ENCODE measurements at regions not wholly inside any gene's neighbourhood (a gene's known extent, or its start where the extent isn't known, plus 50 kb on each side); places are given as distances from the start of the nearest gene placed in this dataset.
"Not testable (repeated sequence)": the region's sequence is repeated elsewhere in the genome, so short reads cannot be mapped to it uniquely, and the experiment has no call there.

- TF ChIP-seq, protein P1, sequence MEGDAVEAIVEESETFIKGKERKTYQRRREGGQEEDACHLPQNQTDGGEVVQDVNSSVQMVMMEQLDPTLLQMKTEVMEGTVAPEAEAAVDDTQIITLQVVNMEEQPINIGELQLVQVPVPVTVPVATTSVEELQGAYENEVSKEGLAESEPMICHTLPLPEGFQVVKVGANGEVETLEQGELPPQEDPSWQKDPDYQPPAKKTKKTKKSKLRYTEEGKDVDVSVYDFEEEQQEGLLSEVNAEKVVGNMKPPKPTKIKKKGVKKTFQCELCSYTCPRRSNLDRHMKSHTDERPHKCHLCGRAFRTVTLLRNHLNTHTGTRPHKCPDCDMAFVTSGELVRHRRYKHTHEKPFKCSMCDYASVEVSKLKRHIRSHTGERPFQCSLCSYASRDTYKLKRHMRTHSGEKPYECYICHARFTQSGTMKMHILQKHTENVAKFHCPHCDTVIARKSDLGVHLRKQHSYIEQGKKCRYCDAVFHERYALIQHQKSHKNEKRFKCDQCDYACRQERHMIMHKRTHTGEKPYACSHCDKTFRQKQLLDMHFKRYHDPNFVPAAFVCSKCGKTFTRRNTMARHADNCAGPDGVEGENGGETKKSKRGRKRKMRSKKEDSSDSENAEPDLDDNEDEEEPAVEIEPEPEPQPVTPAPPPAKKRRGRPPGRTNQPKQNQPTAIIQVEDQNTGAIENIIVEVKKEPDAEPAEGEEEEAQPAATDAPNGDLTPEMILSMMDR (IDR thresholded peaks at IDR 0.05) = no peak
- Histone ChIP-seq H3K27me3 (no peaks in the 10 kb centered on the region), H3K4me3 (no peak overlapping the region), H3K79me2 (ENCODE audit: low read depth) (no peaks in the 10 kb centered on the region), H3F3A (ENCODE audit: low read depth) (no peaks in the 10 kb centered on the region), H3K9ac (no peak overlapping the region), H4K20me1 (ENCODE audit: low read depth) (no peaks in the 10 kb centered on the region), H3K4me2 (no peak overlapping the region), H3K4me1 (no peaks in the 10 kb centered on the region), H2AFZ (replicated peaks) (no peak overlapping the region), H3K36me3 (no peaks in the 10 kb centered on the region), H3K27ac (no peak overlapping the region), H3K9me3 (ENCODE audit: low read depth) (no peaks in the 10 kb centered on the region)
- no peak overlapping the region for H3K27ac Mint-ChIP-seq
- H3K4me3 Mint-ChIP-seq = no peak overlapping the region
- no peak for DNase-seq (ENCODE audit: low spot score)
- H3K4me1 Mint-ChIP-seq = no peaks in the 10 kb centered on the region
- H3K36me3 Mint-ChIP-seq = no peaks in the 10 kb centered on the region
- no peaks in the 10 kb centered on the region for H3K9me3 Mint-ChIP-seq
- no peaks in the 10 kb centered on the region for H3K27me3 Mint-ChIP-seq (ENCODE audit: insufficient read depth, low read depth)
These were observed 534.3 kb upstream of the RORB start for GRCh38 chr9:73962792-73963191.

- H3K4me1 Mint-ChIP-seq = no peaks in the 10 kb centered on the region
- no peak overlapping the region for H3K4me3 Mint-ChIP-seq
- Histone ChIP-seq H3K27ac (no peak overlapping the region), H3K4me1 (no peaks in the 10 kb centered on the region), H4K20me1 (ENCODE audit: low read depth) (no peaks in the 10 kb centered on the region), H3K9ac (no peak overlapping the region), H3K4me3 (no peak overlapping the region), H3K79me2 (ENCODE audit: low read depth) (no peaks in the 10 kb centered on the region), H3K27me3 (no peaks in the 10 kb centered on the region), H3F3A (ENCODE audit: low read depth) (no peaks in the 10 kb centered on the region), H2AFZ (replicated peaks) (no peak overlapping the region), H3K36me3 (no peaks in the 10 kb centered on the region), H3K9me3 (ENCODE audit: low read depth) (no peaks in the 10 kb centered on the region), H3K4me2 (no peak overlapping the region)
- no peaks in the 10 kb centered on the region for H3K36me3 Mint-ChIP-seq
- TF ChIP-seq EZH2phosphoT487 (IDR thresholded peaks at IDR 0.05) (no peak), EZH2 (IDR thresholded peaks at IDR 0.05) (no peak)
- TF ChIP-seq, protein P1 (IDR thresholded peaks at IDR 0.05) = no peak
- peaks cover 7% of the 10 kb centered on the region for H3K9me3 Mint-ChIP-seq
- no peak overlapping the region for H3K27ac Mint-ChIP-seq
- peaks cover 2% of the 10 kb centered on the region for H3K27me3 Mint-ChIP-seq (ENCODE audit: insufficient read depth, low read depth)
- DNase-seq (ENCODE audit: low spot score) = no peak
These were observed 527.2 kb upstream of the RORB start for GRCh38 chr9:73969936-73970335.

DNA sequence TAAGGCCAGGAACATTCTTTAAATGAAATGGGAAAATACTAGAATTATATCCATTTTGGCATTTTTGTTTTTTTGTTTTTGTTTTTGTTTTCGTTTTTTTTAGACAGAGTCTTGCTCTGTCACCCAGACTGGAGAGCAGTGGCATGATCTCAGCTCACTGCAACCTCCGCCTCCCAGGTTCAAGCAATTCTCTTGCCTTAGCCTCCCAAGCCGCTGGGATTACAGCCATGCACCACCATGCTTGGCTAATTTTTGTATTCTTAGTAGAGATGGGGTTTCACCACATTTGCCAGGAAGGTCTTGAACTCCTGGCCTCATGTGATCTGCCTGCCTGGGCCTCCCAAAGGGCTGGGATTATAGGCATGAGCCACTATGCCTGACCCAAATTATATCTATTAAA is 520.7 kb upstream of the RORB start:
- not testable (repeated sequence) for H3K27ac ChIP-seq; H3K4me3 ChIP-seq; H3K4me1 Mint-ChIP-seq; H3K9me3 ChIP-seq (ENCODE audit: low read depth); DNase-seq (ENCODE audit: low spot score); H3K36me3 Mint-ChIP-seq; H3K4me1 ChIP-seq; H3K27me3 ChIP-seq; H4K20me1 ChIP-seq (ENCODE audit: low read depth); H3K4me3 Mint-ChIP-seq; H3K4me2 ChIP-seq; H3K27me3 Mint-ChIP-seq (ENCODE audit: insufficient read depth, low read depth); H3K9ac ChIP-seq; H3K9me3 Mint-ChIP-seq; H3K79me2 ChIP-seq (ENCODE audit: low read depth); H2AFZ ChIP-seq (replicated peaks); H3K36me3 ChIP-seq; H3K27ac Mint-ChIP-seq; H3F3A ChIP-seq (ENCODE audit: low read depth)

- Histone ChIP-seq H3K27me3 (no peaks in the 10 kb centered on the region), H3K4me1 (no peaks in the 10 kb centered on the region), H3K4me3 (no peak overlapping the region), H3K27ac (no peak overlapping the region), H3K9me3 (ENCODE audit: low read depth) (no peaks in the 10 kb centered on the region), H2AFZ (replicated peaks) (peak overlapping the region; percentile 85), H3F3A (ENCODE audit: low read depth) (peaks cover 4% of the 10 kb centered on the region), H4K20me1 (ENCODE audit: low read depth) (no peaks in the 10 kb centered on the region), H3K4me2 (no peak overlapping the region), H3K79me2 (ENCODE audit: low read depth) (no peaks in the 10 kb centered on the region), H3K9ac (no peak overlapping the region), H3K36me3 (no peaks in the 10 kb centered on the region)
- Mint-ChIP-seq H3K9me3 (no peaks in the 10 kb centered on the region), H3K36me3 (no peaks in the 10 kb centered on the region), H3K4me1 (no peaks in the 10 kb centered on the region), H3K4me3 (no peak overlapping the region), H3K27ac (no peak overlapping the region), H3K27me3 (ENCODE audit: insufficient read depth, low read depth) (no peaks in the 10 kb centered on the region)
- DNase-seq (ENCODE audit: low spot score) = no peak
- TF ChIP-seq EZH2 (IDR thresholded peaks at IDR 0.05) (no peak), EZH2phosphoT487 (IDR thresholded peaks at IDR 0.05) (no peak)
- TF ChIP-seq, protein P1 (IDR thresholded peaks at IDR 0.05) = no peak
These were observed 517.3 kb upstream of the RORB start for GRCh38 chr9:73979894-73980264.
